ENCODE measurements at regions not wholly inside any gene's neighbourhood (a gene's known extent, or its start where the extent isn't known, plus 50 kb on each side); places are given as distances from the start of the nearest gene placed in this dataset.
A peak's percentile ranks its signal among the peaks of the same experiment; 100 is the strongest.

- Histone ChIP-seq H2BK5ac (ENCODE audit: insufficient read length, low read length) (no peak overlapping the region), H3K9ac (ENCODE audit: extremely low read depth, insufficient read length, low read length) (no peak overlapping the region), H3K18ac (ENCODE audit: insufficient read length, low read depth, low read length) (no peak overlapping the region), H2BK120ac (ENCODE audit: low read depth, low read length, poor library complexity, severe bottlenecking) (no peak overlapping the region), H2BK20ac (ENCODE audit: low read depth, low read length, poor library complexity, severe bottlenecking) (no peak overlapping the region), H4K5ac (ENCODE audit: insufficient read length, low read depth, low read length) (no peak overlapping the region), H3K14ac (ENCODE audit: insufficient read depth, low read length) (no peak overlapping the region), H3T11ph (ENCODE audit: low read length) (no peak overlapping the region), H2AK5ac (ENCODE audit: insufficient read length, low read length) (no peak overlapping the region), H4K8ac (replicated peaks; ENCODE audit: insufficient read length, low read depth, low read length) (no peak overlapping the region), H2BK12ac (ENCODE audit: insufficient read length, low read depth, low read length) (no peak overlapping the region), H3K79me2 (ENCODE audit: insufficient read depth, low read length) (no peaks in the 10 kb centered on the region), H3K23me2 (ENCODE audit: insufficient read length, low read depth, low read length, poor library complexity, severe bottlenecking) (no peaks in the 10 kb centered on the region), H2BK15ac (ENCODE audit: low read depth, low read length) (no peak overlapping the region), H4K20me1 (ENCODE audit: control insufficient read depth, insufficient read depth, insufficient read length) (no peaks in the 10 kb centered on the region), H3K23ac (ENCODE audit: insufficient read length, low read depth, low read length) (no peak overlapping the region), H3K79me1 (ENCODE audit: insufficient read depth, low read depth, low read length, poor library complexity, severe bottlenecking) (no peaks in the 10 kb centered on the region), H4K91ac (ENCODE audit: insufficient read length, low read depth, low read length) (no peak overlapping the region), H3K56ac (ENCODE audit: insufficient read length, low read depth, low read length) (no peak overlapping the region), H2AFZ (ENCODE audit: low read length) (no peak overlapping the region), H3K4me1 (ENCODE audit: insufficient read depth, low read length) (no peaks in the 10 kb centered on the region), H3K27me3 (ENCODE audit: insufficient read depth, low read length) (no peaks in the 10 kb centered on the region), H3K9me3 (ENCODE audit: control insufficient read depth, low read depth, low read length) (no peaks in the 10 kb centered on the region), H3K27ac (ENCODE audit: insufficient read length, low read depth, low read length) (no peak overlapping the region), H3K4me2 (ENCODE audit: insufficient read depth, insufficient read length, low read length) (no peak overlapping the region), H3K4ac (ENCODE audit: low read depth, low read length) (no peak overlapping the region)
- no peak for DNase-seq
- Mint-ChIP-seq H3K27ac (peak overlapping the region in 1 of 3 experiments; percentile 66; a peak in 2 of 7 replicates), H3K4me1 (peaks cover 21 to 24% of the 10 kb centered on the region in 2 experiments), H3K36me3 (ENCODE audit: insufficient read depth in 1 of 3, low read depth in 3 of 3) (no peaks in the 10 kb centered on the region), H3K9me3 (no peaks in the 10 kb centered on the region), H3K4me3 (no peak overlapping the region), H3K27me3 (ENCODE audit: low read depth) (no peaks in the 10 kb centered on the region)
- WGBS (ENCODE audit: extremely low coverage, insufficient read length, low lambda C conversion rate) = no CpG with 5 or more reads among the region's 1 CpG
- TF ChIP-seq CTCF (conservative IDR thresholded peaks at IDR 0.05) = no peak
These were observed 557.7 kb upstream of the SGO1 start for GRCh38 chr3:20743553-20744321.

All from H9 (cell line).